ENCODE measurements at regions not wholly inside any gene's neighbourhood (a gene's known extent, or its start where the extent isn't known, plus 50 kb on each side); places are given as distances from the start of the nearest gene placed in this dataset.

GRCh38 chr11:35064114-35064800 is 74.7 kb upstream of the CD44 start:
- peaks cover 0 to 4% (median under 1%) of the 10 kb centered on the region in 7 donors for H3K9me3 Mint-ChIP-seq
- peaks cover 24 to 37% (median 35%) of the 10 kb centered on the region in 3 donors for H3K4me1 Mint-ChIP-seq
- H3K4me3 Mint-ChIP-seq = no peak overlapping the region
- ATAC-seq (ENCODE audit: low read depth in 2 of 2) (no peak), DNase-seq (no peak)
- no peaks in the 10 kb centered on the region for H3K27me3 Mint-ChIP-seq
- H3K36me3 Mint-ChIP-seq = no peaks in the 10 kb centered on the region
- no peak overlapping the region for H3K27ac Mint-ChIP-seq

DNA sequence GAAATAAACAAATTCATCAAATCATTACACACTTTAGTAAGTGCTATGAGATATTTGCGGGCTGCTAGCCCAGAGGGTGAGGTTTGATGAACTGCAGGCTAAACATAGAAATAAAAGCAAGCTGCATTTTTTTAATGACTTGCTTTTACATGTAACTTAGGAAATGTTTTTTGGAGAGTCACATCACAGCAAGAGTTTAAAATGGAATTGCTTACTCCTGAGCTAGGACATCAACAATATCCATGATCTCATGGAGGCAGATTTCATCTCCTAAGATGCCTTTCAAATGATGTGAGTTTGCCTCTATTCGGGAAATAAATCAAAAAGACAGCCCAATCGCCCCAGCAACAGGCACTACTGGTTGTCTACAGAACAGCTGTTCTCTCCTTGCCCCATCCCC is 73.4 kb upstream of the CD44 start:
- Mint-ChIP-seq H3K27me3 (no peaks in the 10 kb centered on the region), H3K4me1 (peaks cover 14 to 32% (median 30%) of the 10 kb centered on the region in 3 donors), H3K36me3 (peaks cover 6 to 11% of the 10 kb centered on the region in 2 donors), H3K9me3 (peaks cover 0 to 12% (median 9%) of the 10 kb centered on the region in 7 donors), H3K4me3 (no peak overlapping the region), H3K27ac (peak overlapping the region in 2 of 6 donors; percentile 15 to 88)
- no peak for DNase-seq
- no peak for ATAC-seq (ENCODE audit: low read depth in 2 of 2)

DNA sequence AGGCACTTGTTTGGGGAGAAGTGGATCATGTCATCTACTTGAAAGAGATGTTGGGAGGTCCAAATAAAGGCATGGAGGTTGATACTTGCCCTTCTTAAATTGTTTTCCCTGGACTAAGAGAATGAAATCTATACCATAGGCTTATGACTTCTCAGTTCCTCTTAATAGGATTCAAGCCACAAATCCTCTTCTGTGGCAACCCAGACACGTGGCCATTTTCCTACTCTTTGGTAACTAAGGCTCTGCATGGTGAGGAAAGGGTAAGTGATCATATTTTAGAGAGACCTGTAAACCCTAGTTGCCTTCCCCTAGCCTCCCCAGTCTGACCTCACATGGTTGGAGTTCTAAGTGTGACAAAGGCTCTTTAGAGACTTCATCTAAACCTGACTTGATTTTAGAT is 72.9 kb upstream of the CD44 start:
- Mint-ChIP-seq H3K4me1 (peaks cover 14 to 32% (median 30%) of the 10 kb centered on the region in 3 donors), H3K4me3 (no peak overlapping the region), H3K27ac (peak overlapping the region in 2 of 6 donors; percentile 5 to 88), H3K9me3 (peaks cover 0 to 16% (median 10%) of the 10 kb centered on the region in 7 donors), H3K36me3 (peaks cover 6 to 13% of the 10 kb centered on the region in 2 donors), H3K27me3 (no peaks in the 10 kb centered on the region)
- DNase-seq (no peak), ATAC-seq (ENCODE audit: low read depth in 2 of 2) (peak in 1 of 2 donors; percentile 28)

GRCh38 chr11:35066783-35067423 is 72.1 kb upstream of the CD44 start:
- Mint-ChIP-seq H3K27me3 (no peaks in the 10 kb centered on the region), H3K9me3 (peaks cover 0 to 16% (median 10%) of the 10 kb centered on the region in 7 donors), H3K27ac (peak overlapping the region in 5 of 6 donors; percentile 9 to 88 (median 56)), H3K4me3 (peak overlapping the region in 4 of 8 donors; percentile 16 to 62 (median 38)), H3K36me3 (peaks cover 6 to 13% of the 10 kb centered on the region in 2 donors), H3K4me1 (peaks cover 14 to 33% (median 30%) of the 10 kb centered on the region in 3 donors)
- peak; percentile 65 to 81 for ATAC-seq (ENCODE audit: low read depth in 2 of 2)
- peak; percentile 50 for DNase-seq

DNA sequence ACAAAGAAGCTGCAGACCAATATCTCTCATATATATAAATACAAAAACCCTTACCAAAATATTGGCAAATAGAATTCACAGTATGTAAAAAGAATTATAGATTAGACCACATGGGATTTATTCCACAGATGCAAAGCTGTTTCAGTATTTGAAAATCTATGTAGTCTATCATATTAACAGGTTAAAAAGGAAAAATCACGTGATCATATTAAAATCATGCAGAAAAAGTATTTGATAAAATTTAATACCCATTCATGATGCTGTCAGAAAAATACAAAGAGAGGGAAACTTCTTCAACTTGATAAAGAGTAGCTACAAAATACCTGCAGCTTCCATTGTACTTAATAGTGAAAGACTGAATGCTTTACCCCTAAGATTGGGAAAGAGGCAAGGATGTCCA is 67.2 kb upstream of the CD44 start:
- H3K27ac Mint-ChIP-seq = peak overlapping the region in 1 of 6 donors; percentile 53
- no peak for ATAC-seq (ENCODE audit: low read depth in 2 of 2)
- peaks cover 0 to 16% (median 10%) of the 10 kb centered on the region in 7 donors for H3K9me3 Mint-ChIP-seq
- H3K36me3 Mint-ChIP-seq = peaks cover 6 to 13% of the 10 kb centered on the region in 2 donors
- DNase-seq = no peak
- H3K4me3 Mint-ChIP-seq = no peak overlapping the region
- peaks cover 16 to 34% (median 33%) of the 10 kb centered on the region in 3 donors for H3K4me1 Mint-ChIP-seq
- no peaks in the 10 kb centered on the region for H3K27me3 Mint-ChIP-seq

DNA sequence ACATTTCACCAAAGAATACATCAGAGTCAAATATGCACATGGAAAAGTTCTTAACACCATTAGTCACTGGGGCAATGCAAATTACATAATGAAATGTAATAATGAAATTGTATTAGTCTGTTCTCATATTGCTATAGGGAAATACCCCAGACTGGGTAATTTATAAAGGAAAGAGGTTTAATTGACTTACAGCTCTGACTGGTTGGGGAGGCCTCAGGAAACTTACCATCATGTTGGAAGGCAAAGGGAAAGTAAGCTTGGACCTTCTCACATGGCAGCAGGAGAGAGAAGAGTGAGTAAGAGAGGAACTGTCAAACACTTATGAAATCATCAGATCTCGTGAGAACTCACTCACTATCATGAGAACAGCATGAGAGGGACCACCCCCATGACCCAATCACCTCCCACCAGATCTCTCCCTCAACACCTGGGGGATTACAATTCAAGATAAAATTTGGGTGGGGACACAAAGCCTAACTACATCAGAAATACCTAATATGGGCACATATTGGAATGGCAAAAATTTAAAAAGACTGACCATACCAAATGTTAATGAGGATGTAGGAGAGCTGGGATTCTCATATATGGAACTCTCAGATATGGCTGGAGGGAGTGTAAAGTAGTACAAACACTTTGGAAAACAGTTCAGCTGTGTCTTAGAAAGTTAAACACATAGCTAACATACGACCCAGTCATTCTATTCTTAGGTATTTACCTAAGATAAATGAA is 65.1 kb upstream of the CD44 start:
- ATAC-seq (ENCODE audit: low read depth in 2 of 2) (no peak), DNase-seq (no peak)
- Mint-ChIP-seq H3K4me1 (peaks cover 31 to 45% (median 34%) of the 10 kb centered on the region in 3 donors), H3K27ac (peak overlapping the region in 1 of 6 donors; percentile 78), H3K4me3 (peak overlapping the region in 1 of 8 donors; percentile 25), H3K9me3 (peaks cover 0 to 16% (median 10%) of the 10 kb centered on the region in 7 donors), H3K36me3 (peaks cover 6 to 13% of the 10 kb centered on the region in 2 donors), H3K27me3 (no peaks in the 10 kb centered on the region)

GRCh38 chr11:35076201-35077100 is 62.5 kb upstream of the CD44 start:
- H3K4me3 Mint-ChIP-seq = peak overlapping the region in 5 of 8 donors; percentile 6 to 65 (median 47)

DNA sequence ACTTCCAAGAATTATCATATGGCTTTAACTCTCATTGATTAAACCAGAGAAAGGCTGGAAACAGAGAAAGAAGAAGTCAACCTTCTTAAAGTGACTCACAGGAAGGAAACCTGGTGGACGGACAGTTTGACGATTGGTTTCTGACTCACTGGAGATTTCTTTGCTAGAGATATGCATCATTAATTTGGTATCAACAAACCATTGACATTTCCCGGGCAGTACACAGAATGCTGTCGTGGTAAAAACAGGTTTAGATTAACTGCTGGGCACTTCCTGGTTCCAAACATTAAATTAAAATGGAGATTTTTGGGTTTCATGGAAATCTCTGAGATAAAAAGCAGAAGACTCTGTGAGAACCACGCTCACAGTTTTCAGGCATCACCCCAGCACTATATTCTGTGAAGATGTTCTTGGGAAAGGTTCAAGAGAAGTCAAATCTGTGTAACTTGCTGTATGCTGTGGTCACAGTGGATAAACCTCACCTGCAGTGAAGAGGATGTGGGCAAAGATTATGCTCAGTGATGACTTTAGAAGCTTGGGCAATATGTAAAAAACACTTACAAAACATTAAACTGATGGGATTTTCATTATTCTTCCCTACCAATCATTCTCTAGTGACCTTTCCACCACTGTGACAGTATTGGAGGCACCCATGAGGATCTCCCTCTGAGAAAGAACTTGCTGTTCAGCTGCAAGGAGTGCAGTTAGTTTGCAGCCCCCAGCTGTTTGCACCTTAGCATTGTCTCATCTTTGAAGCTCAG is 61.1 kb upstream of the CD44 start:
- peaks cover 0 to 2% (median 0%) of the 10 kb centered on the region in 7 donors for H3K9me3 Mint-ChIP-seq
- ATAC-seq (ENCODE audit: low read depth in 2 of 2) (peak; percentile 69 to 70), DNase-seq (peak; percentile 84)
- H3K4me1 Mint-ChIP-seq = peaks cover 48 to 70% (median 57%) of the 10 kb centered on the region in 3 donors
- peak overlapping the region; percentile 47 to 89 (median 77) for H3K4me3 Mint-ChIP-seq
- no peaks in the 10 kb centered on the region for H3K36me3 Mint-ChIP-seq
- peak overlapping the region; percentile 99 to 100 (median 99) for H3K27ac Mint-ChIP-seq
- no peaks in the 10 kb centered on the region for H3K27me3 Mint-ChIP-seq

More at GRCh38 chr11:35076201-35077100, 62.5 kb upstream of the CD44 start:
- no peaks in the 10 kb centered on the region for H3K27me3 Mint-ChIP-seq
- H3K36me3 Mint-ChIP-seq = no peaks in the 10 kb centered on the region
- H3K9me3 Mint-ChIP-seq = peaks cover 0 to 2% (median 0%) of the 10 kb centered on the region in 7 donors
- H3K27ac Mint-ChIP-seq = peak overlapping the region; percentile 89 to 99 (median 95)
- DNase-seq = no peak
- H3K4me1 Mint-ChIP-seq = peaks cover 39 to 57% (median 49%) of the 10 kb centered on the region in 3 donors
- no peak for ATAC-seq (ENCODE audit: low read depth in 2 of 2)

DNA sequence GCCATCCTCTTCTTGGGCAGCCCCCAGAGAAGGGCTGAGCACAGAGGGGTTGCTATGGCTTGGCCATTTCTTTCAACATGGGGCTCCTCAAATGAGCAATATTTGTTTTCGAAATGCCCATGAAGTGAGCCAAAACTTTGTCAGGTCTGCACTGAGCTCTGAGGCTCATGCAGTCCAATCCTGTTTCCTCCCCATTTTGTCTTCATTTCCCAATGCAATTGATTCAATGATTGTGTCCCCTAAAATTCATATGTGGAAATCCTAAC is 60.6 kb upstream of the CD44 start:
- H3K4me3 Mint-ChIP-seq = peak overlapping the region in 7 of 8 donors; percentile 47 to 89 (median 76)
- H3K27me3 Mint-ChIP-seq = no peaks in the 10 kb centered on the region
- H3K9me3 Mint-ChIP-seq = no peaks in the 10 kb centered on the region
- no peak for ATAC-seq (ENCODE audit: low read depth in 2 of 2)
- peak overlapping the region; percentile 99 to 100 (median 99) for H3K27ac Mint-ChIP-seq
- H3K36me3 Mint-ChIP-seq = no peaks in the 10 kb centered on the region
- peaks cover 53 to 75% (median 62%) of the 10 kb centered on the region in 3 donors for H3K4me1 Mint-ChIP-seq
- no peak for DNase-seq

DNA sequence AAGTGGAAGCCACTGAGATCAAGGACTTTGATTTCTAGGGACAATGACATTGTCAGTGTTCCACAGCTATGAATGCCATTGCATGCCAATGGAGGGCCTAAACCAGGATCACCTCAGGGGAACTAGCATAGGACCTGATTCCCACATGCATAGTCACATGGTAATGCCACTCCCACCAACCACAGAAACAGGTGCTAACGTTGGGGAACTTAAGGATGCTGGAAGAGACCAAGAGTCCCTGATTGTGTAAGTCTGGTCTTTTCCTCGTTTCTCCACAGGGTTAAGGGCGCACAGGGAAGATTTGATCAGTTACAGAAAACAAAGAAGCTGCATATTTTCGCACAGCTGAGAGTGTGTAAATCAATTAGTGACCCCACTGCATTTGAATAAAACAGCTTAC is 59.4 kb upstream of the CD44 start:
- H3K4me3 Mint-ChIP-seq = peak overlapping the region in 3 of 8 donors; percentile 6 to 89 (median 36)
- H3K9me3 Mint-ChIP-seq = no peaks in the 10 kb centered on the region

DNA sequence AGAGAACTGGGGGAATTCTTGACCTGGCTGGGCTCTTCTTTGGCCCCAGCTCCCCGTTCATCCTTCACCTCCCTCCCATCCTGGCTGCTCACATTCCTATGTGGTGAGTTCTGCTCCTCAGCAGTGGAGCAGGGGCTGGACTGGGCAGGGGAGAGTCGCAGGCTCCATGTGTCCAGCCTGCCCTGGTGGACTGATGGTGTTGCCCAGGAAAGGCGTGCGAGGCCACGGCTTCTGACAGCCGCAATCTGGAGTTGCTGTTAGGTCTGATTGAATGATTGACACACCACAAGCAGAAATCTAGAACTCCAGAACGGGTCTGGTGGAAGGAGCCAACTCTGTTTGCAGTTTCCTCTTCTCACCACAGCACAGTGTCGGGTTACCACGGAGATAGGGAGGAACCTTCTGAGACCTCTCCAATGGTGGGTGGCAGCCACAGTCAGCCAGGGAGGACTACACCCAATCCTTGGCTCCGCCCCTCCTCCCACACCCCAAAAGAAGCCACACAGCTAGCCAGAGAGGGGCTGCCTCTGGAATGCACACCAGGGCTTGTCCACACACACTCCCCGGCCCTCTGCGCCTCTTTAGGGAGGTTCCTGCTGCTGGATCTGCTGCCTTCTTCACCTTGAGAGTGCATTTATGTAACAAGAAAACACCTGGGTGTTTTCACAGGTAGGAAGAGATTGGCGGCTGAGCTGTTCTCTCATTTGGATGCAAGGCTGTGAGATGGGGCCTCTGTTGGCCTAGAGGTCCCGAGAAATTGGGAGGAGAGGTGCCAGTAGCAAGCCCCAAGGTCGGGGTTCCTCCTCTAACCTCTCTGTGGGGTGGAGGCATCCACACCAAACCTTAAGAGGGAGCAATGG is 56.4 kb upstream of the CD44 start:
- Mint-ChIP-seq H3K4me3 (peak overlapping the region; percentile 66 to 82 (median 73)), H3K4me1 (peaks cover 56 to 80% (median 64%) of the 10 kb centered on the region in 3 donors), H3K36me3 (no peaks in the 10 kb centered on the region), H3K9me3 (no peaks in the 10 kb centered on the region), H3K27ac (peak overlapping the region; percentile 99 to 100 (median 100)), H3K27me3 (no peaks in the 10 kb centered on the region)
- ATAC-seq (ENCODE audit: low read depth in 2 of 2) = peak; percentile 62 to 63
- DNase-seq = peak; percentile 87

More for the DNA sequence above, 59.4 kb upstream of the CD44 start:
- peaks cover 65 to 83% (median 74%) of the 10 kb centered on the region in 3 donors for H3K4me1 Mint-ChIP-seq
- H3K27ac Mint-ChIP-seq = peak overlapping the region; percentile 86 to 100 (median 99)
- H3K36me3 Mint-ChIP-seq = no peaks in the 10 kb centered on the region
- no peaks in the 10 kb centered on the region for H3K27me3 Mint-ChIP-seq
- no peak for ATAC-seq (ENCODE audit: low read depth in 2 of 2)
- no peak for DNase-seq

Data from naive B cell (primary cell).